OCI-LY1 (cell line): ENCODE measurements at regions not wholly inside any gene's neighbourhood (a gene's known extent, or its start where the extent isn't known, plus 50 kb on each side); places are given as distances from the start of the nearest gene placed in this dataset.

Experiments
- H2AFZ ChIP-seq: fragments of 200-600 bp; sonication (generic), shearing (Covaris generic); 2 replicates; pipeline ENCODE4 v1.6.0; 2014; ENCODE audit warnings: antibody characterized with exemption, mild to moderate bottlenecking, low read length
- H3F3A ChIP-seq: fragments of 200-600 bp; sonication (generic), shearing (Covaris generic); 2 replicates; pipeline ENCODE4 v1.6.0; 2014; ENCODE audit warnings: mild to moderate bottlenecking, antibody characterized with exemption, low read length, moderate library complexity; ENCODE audit not compliant: insufficient read depth
- H3K27ac ChIP-seq: fragments of 200-600 bp; sonication (generic); 2 replicates; pipeline ENCODE4 v1.5.1; 2014; ENCODE audit warnings: low read length, mixed run types, mild to moderate bottlenecking, low read depth; ENCODE audit not compliant: poor library complexity, severe bottlenecking
- H3K27me3 ChIP-seq: fragments of 200-600 bp; sonication (generic); 2 replicates; pipeline ENCODE4 v1.6.0; 2014; ENCODE audit warnings: antibody characterized with exemption, mild to moderate bottlenecking, low read length, moderate library complexity; ENCODE audit not compliant: insufficient read depth
- H3K36me3 ChIP-seq: fragments of 200-600 bp; sonication (generic); 2 replicates; pipeline ENCODE4 v1.6.1; 2014; ENCODE audit warnings: mild to moderate bottlenecking, antibody characterized with exemption, low read length, moderate library complexity, mixed read lengths; ENCODE audit not compliant: insufficient read depth
- H3K4me1 ChIP-seq: fragments of 200-600 bp; sonication (generic); 2 replicates; pipeline ENCODE4 v1.5.1; 2014; ENCODE audit warnings: mild to moderate bottlenecking, low read length, moderate library complexity; ENCODE audit not compliant: insufficient read depth, severe bottlenecking
- H3K4me2 ChIP-seq: fragments of 200-600 bp; sonication (generic), shearing (Covaris generic); 2 replicates; pipeline ENCODE4 v1.6.1; 2014; ENCODE audit warnings: low read length
- H3K4me3 ChIP-seq: fragments of 200-600 bp; sonication (generic); 2 replicates; pipeline ENCODE4 v1.5.1; 2014; ENCODE audit warnings: low read length, low read depth, mild to moderate bottlenecking, mixed read lengths; ENCODE audit not compliant: poor library complexity, severe bottlenecking
- H3K79me2 ChIP-seq: fragments of 200-600 bp; shearing (Covaris generic); 2 replicates; pipeline ENCODE4 v1.6.1; 2016; ENCODE audit warnings: mixed run types, low read length, mixed read lengths; ENCODE audit not compliant: insufficient read depth
- H3K9ac ChIP-seq: fragments of 200-600 bp; sonication (generic), shearing (Covaris generic); 2 replicates; pipeline ENCODE4 v1.6.1; 2014; ENCODE audit warnings: mild to moderate bottlenecking, low read length, mixed read lengths
- H3K9me2 ChIP-seq: fragments of 200-600 bp; sonication (generic), shearing (Covaris generic); 2 replicates; pipeline ENCODE4 v1.6.1; 2014; ENCODE audit warnings: low read depth, mild to moderate bottlenecking, low read length, mixed read lengths
- H3K9me3 ChIP-seq: fragments of 200-600 bp; shearing (Covaris generic); 2 replicates; pipeline ENCODE4 v1.6.1; 2014; ENCODE audit warnings: low read length, mixed read lengths
- H4K20me1 ChIP-seq: fragments of 200-600 bp; sonication (generic), shearing (Covaris generic); 2 replicates; pipeline ENCODE4 v1.6.0; 2016; ENCODE audit warnings: mild to moderate bottlenecking, low read length; ENCODE audit not compliant: insufficient read depth
- CTCF ChIP-seq: fragments of 200-600 bp; sonication (generic), shearing (Covaris generic); IDR thresholded peaks from 2 replicates; pipeline ENCODE4 v1.5.1; 2017; ENCODE audit warnings: mild to moderate bottlenecking, antibody characterized with exemption, low read length, moderate library complexity, mixed read lengths
- EZH2 ChIP-seq: fragments of 200-600 bp; sonication (generic), shearing (Covaris generic); IDR thresholded peaks from 2 replicates; pipeline ENCODE4 v1.8.0; 2017; ENCODE audit warnings: borderline replicate concordance, mixed run types, mild to moderate bottlenecking, antibody characterized with exemption, low read length, moderate library complexity, mixed read lengths

GRCh38 chr20:20831794-20832193 is 119.3 kb upstream of the RALGAPA2 start:
- Histone ChIP-seq H3K27me3 (no peaks in the 10 kb centered on the region), H3K9ac (no peak overlapping the region), H3K79me2 (no peaks in the 10 kb centered on the region), H4K20me1 (no peaks in the 10 kb centered on the region), H3K36me3 (no peaks in the 10 kb centered on the region), H3K9me3 (no peaks in the 10 kb centered on the region), H3F3A (no peaks in the 10 kb centered on the region), H3K4me3 (no peak overlapping the region), H2AFZ (no peak overlapping the region), H3K4me2 (no peak overlapping the region), H3K9me2 (no peaks in the 10 kb centered on the region), H3K4me1 (no peaks in the 10 kb centered on the region), H3K27ac (no peak overlapping the region)
- no peak for TF ChIP-seq CTCF
- TF ChIP-seq EZH2 = no peak

DNA sequence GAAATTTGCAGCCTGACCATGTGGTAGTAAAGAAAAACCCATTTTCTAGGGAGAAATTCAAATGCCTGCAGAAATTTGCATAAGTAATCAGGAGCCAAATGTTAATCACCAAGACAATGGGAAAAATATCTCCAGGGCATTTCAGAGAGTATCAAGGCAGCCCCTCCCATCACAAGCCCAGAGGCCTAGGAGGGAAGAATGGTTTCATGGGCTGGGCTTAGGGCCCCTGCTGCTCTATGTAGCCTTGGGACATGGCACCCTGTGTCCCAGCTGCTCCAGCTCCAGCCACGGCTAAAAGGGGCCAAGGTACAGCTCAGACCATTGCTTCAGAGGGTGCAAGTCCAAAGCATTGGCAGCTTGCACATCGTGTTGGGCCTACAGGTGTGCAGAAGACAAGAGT is 117.2 kb upstream of the RALGAPA2 start:
- Histone ChIP-seq H3K36me3 (no peaks in the 10 kb centered on the region), H4K20me1 (no peaks in the 10 kb centered on the region)

GRCh38 chr20:20827992-20828597 is 115.7 kb upstream of the RALGAPA2 start:
- Histone ChIP-seq H3K36me3 (no peaks in the 10 kb centered on the region), H3K4me3 (no peak overlapping the region), H2AFZ (no peak overlapping the region), H3K9me2 (no peaks in the 10 kb centered on the region), H3F3A (no peaks in the 10 kb centered on the region), H3K9me3 (no peaks in the 10 kb centered on the region), H3K79me2 (no peaks in the 10 kb centered on the region), H3K9ac (no peak overlapping the region), H3K4me1 (no peaks in the 10 kb centered on the region), H4K20me1 (no peaks in the 10 kb centered on the region), H3K27ac (no peak overlapping the region), H3K4me2 (no peak overlapping the region), H3K27me3 (no peaks in the 10 kb centered on the region)
- no peak for TF ChIP-seq CTCF
- no peak for TF ChIP-seq EZH2

More for the DNA sequence above, 117.2 kb upstream of the RALGAPA2 start:
- H3K79me2 ChIP-seq = no peaks in the 10 kb centered on the region
- no peaks in the 10 kb centered on the region for H3F3A ChIP-seq
- TF ChIP-seq EZH2 (no peak), CTCF (no peak)
- no peaks in the 10 kb centered on the region for H3K27me3 ChIP-seq
- H3K4me1 ChIP-seq = no peaks in the 10 kb centered on the region
- no peak overlapping the region for H3K27ac ChIP-seq
- no peak overlapping the region for H2AFZ ChIP-seq
- H3K9me3 ChIP-seq = no peaks in the 10 kb centered on the region
- H3K4me3 ChIP-seq = no peak overlapping the region
- no peak overlapping the region for H3K9ac ChIP-seq
- no peak overlapping the region for H3K4me2 ChIP-seq
- no peaks in the 10 kb centered on the region for H3K9me2 ChIP-seq
